Fibroblast of mammary gland (primary cell): ENCODE measurements at regions not wholly inside any gene's neighbourhood (a gene's known extent, or its start where the extent isn't known, plus 50 kb on each side); places are given as distances from the start of the nearest gene placed in this dataset.

ENCODE experiments used
- DNase-seq: peaks from one replicate; pipeline ENCODE4 v3.0.0-alpha.2; 2010; ENCODE audit warnings: low read depth
- H3K4me3 ChIP-seq: 2 replicates; pipeline ENCODE4 v1.5.1; 2011; ENCODE audit warnings: low read depth, mild to moderate bottlenecking, low read length, moderate library complexity; ENCODE audit not compliant: control insufficient read depth
- CTCF ChIP-seq: conservative IDR thresholded peaks from 2 replicates; pipeline ENCODE4 v1.5.1; 2011; ENCODE audit warnings: low read depth, low read length, inconsistent platforms; ENCODE audit not compliant: control insufficient read depth, insufficient read depth

GRCh38 chr4:64613046-64613445 is 203.8 kb upstream of the TECRL start:
- DNase-seq = no peak
- TF ChIP-seq CTCF = no peak
- H3K4me3 ChIP-seq = no peak overlapping the region

GRCh38 chr4:64598066-64598465 is 188.8 kb upstream of the TECRL start:
- H3K4me3 ChIP-seq = no peak overlapping the region
- peak; percentile 12 for DNase-seq
- TF ChIP-seq CTCF = no peak

- TF ChIP-seq CTCF = no peak
- H3K4me3 ChIP-seq = no peak overlapping the region
- no peak for DNase-seq
Measured at GRCh38 chr4:64594723-64595122, 185.5 kb upstream of the TECRL start.

GRCh38 chr4:64588507-64588906 is 179.3 kb upstream of the TECRL start:
- TF ChIP-seq CTCF = no peak
- H3K4me3 ChIP-seq = no peak overlapping the region
- DNase-seq = no peak

- no peak overlapping the region for H3K4me3 ChIP-seq
- peak; percentile 53 for DNase-seq
- TF ChIP-seq CTCF = peak; percentile 50
Measured at GRCh38 chr4:64584981-64585557, 175.8 kb upstream of the TECRL start.

- no peak for DNase-seq
- no peak for TF ChIP-seq CTCF
- H3K4me3 ChIP-seq = no peak overlapping the region
Measured at GRCh38 chr4:64584125-64584524, 174.9 kb upstream of the TECRL start.

- H3K4me3 ChIP-seq = no peak overlapping the region
- no peak for TF ChIP-seq CTCF
- DNase-seq = no peak
Measured at GRCh38 chr4:64582492-64582891, 173.2 kb upstream of the TECRL start.
